ENCODE measurements at regions not wholly inside any gene's neighbourhood (a gene's known extent, or its start where the extent isn't known, plus 50 kb on each side); places are given as distances from the start of the nearest gene placed in this dataset.

DNA sequence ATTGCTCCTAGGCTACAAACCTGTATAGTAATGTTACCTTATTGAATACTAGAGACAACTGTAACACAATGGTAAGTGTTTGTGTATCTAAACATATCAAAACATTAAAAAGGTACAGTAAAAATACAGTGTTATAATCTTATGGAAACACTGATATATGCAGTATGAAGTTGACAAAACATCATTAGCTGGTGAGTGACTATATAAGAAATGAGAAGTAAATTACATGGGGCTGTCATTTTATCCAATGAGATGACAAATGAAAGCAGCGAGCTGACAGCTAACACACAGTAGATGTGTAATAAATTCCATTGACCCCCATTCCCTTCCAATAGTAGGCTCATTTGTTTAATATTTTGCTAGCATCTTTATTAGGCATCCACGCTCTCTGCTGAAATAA, 198.1 kb upstream of the GHITM start:
- TF ChIP-seq HDAC6 (IDR thresholded peaks at IDR 0.05; ENCODE audit: low read depth, low read length) (no peak), RBBP5 (IDR thresholded peaks at IDR 0.05; ENCODE audit: borderline replicate concordance, low read depth, low read length) (no peak), CHD2 (IDR thresholded peaks at IDR 0.05; ENCODE audit: low read length) (no peak), HDAC2 (IDR thresholded peaks at IDR 0.05; ENCODE audit: borderline replicate concordance in 1 of 2, low read depth in 2 of 2, low read length in 2 of 2) (no peak), ASH2L (IDR thresholded peaks at IDR 0.05; ENCODE audit: low read length) (no peak), JUN (IDR thresholded peaks at IDR 0.05; ENCODE audit: low read depth, low read length) (no peak), YY1 (IDR thresholded peaks at IDR 0.05; ENCODE audit: low read depth, low read length) (no peak), FOSL1 (IDR thresholded peaks at IDR 0.05; ENCODE audit: insufficient read depth, low read depth, low read length) (no peak)
- TF ChIP-seq, protein P1, sequence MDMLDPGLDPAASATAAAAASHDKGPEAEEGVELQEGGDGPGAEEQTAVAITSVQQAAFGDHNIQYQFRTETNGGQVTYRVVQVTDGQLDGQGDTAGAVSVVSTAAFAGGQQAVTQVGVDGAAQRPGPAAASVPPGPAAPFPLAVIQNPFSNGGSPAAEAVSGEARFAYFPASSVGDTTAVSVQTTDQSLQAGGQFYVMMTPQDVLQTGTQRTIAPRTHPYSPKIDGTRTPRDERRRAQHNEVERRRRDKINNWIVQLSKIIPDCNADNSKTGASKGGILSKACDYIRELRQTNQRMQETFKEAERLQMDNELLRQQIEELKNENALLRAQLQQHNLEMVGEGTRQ (IDR thresholded peaks at IDR 0.05; ENCODE audit: low read length), result no peak
- FAIRE-seq, result no peak
- 89% methylated on average over 2 of the region's 2 CpGs; no CpG with 5 or more reads in 1 of the 2 experiments for WGBS, 2 experiments (ENCODE audit: extremely low coverage in 1 of 2, insufficient coverage in 1 of 2, insufficient read length in 1 of 2, insufficient replicate concordance in 2 of 2, low coverage in 1 of 2, low lambda C conversion rate in 2 of 2, missing lambda C conversion rate in 1 of 2)
- no peak overlapping the region for H2BK20ac ChIP-seq (ENCODE audit: low read length)
- peaks cover 0 to 5% (median 0%) of the 10 kb centered on the region in 4 experiments; a peak in 2 of 7 replicates for H3K4me1 ChIP-seq (replicated peaks in 1 of 4; ENCODE audit: control insufficient read depth in 3 of 4, insufficient read depth in 4 of 4, low read length in 3 of 4)
- H3K4me2 ChIP-seq (ENCODE audit: insufficient read depth in 1 of 2, low read depth in 2 of 2, low read length in 2 of 2), result no peak overlapping the region
- no peak overlapping the region for H2AK5ac ChIP-seq (ENCODE audit: low read depth, low read length)
- H3K27ac ChIP-seq (ENCODE audit: low read depth, low read length), result no peak overlapping the region
- H3K79me1 ChIP-seq (ENCODE audit: low read depth, low read length), result no peaks in the 10 kb centered on the region
- no peak for DNase-seq (ENCODE audit: low read depth in 1 of 2, low spot score in 2 of 2)
- H2AFZ ChIP-seq (ENCODE audit: low read length), result no peak overlapping the region
- H4K20me1 ChIP-seq (replicated peaks in 1 of 2; ENCODE audit: control insufficient read depth in 1 of 2, insufficient read depth in 2 of 2, low read length in 2 of 2), result no peaks in the 10 kb centered on the region
- POLR2A ChIA-PET (ENCODE audit: partially characterized antibody), result interaction anchor here (0.5 kb wide), 1 partner anchor 1096 kb away, joined by 3 read pairs; no protein-coding TSS in a partner anchor
- H2BK15ac ChIP-seq (ENCODE audit: low read length), result no peak overlapping the region
- no peak overlapping the region for H3K56ac ChIP-seq (replicated peaks; ENCODE audit: insufficient read length, low read depth, low read length)
- no peaks in the 10 kb centered on the region for H3K36me3 ChIP-seq (ENCODE audit: control insufficient read depth in 2 of 4, insufficient read depth in 4 of 4, low read length in 3 of 4)
- no peak overlapping the region for H4K5ac ChIP-seq (ENCODE audit: insufficient read length, low read depth, low read length)
- H4K8ac ChIP-seq (ENCODE audit: extremely low read depth, insufficient read depth, low read length), result no peak overlapping the region
- H3K23ac ChIP-seq (ENCODE audit: insufficient read length), result no peak overlapping the region
- peaks cover 3% of the 10 kb centered on the region; the same call in 1 of the 2 replicates for H3K23me2 ChIP-seq (ENCODE audit: low read depth, low read length)
- H3K14ac ChIP-seq (ENCODE audit: insufficient read length), result no peak overlapping the region
- no peak overlapping the region for H3K18ac ChIP-seq (ENCODE audit: extremely low read depth, low read length)
- peaks cover 0 to 5% (median 4%) of the 10 kb centered on the region in 4 experiments; a peak in 3 of 7 replicates for H3K27me3 ChIP-seq (replicated peaks in 1 of 4; ENCODE audit: control insufficient read depth in 3 of 4, extremely low read depth in 1 of 4, insufficient read depth in 3 of 4, low read length in 3 of 4)
- no peak overlapping the region for H3K4me3 ChIP-seq (ENCODE audit: extremely low read depth in 1 of 4, insufficient read depth in 2 of 4, low read depth in 3 of 4, low read length in 4 of 4)
- no peak overlapping the region for H3K4ac ChIP-seq (replicated peaks; ENCODE audit: insufficient read length, low read depth, low read length)
- H2BK120ac ChIP-seq (replicated peaks; ENCODE audit: low read depth, low read length), result no peak overlapping the region
- H3K79me2 ChIP-seq (ENCODE audit: control insufficient read depth in 1 of 2, insufficient read depth in 2 of 2, low read length in 2 of 2), result no peaks in the 10 kb centered on the region
- no peak overlapping the region for H3K9ac ChIP-seq (replicated peaks in 1 of 4; ENCODE audit: extremely low read depth in 1 of 4, low read depth in 3 of 4, low read length in 3 of 4)
- no peak overlapping the region for H4K91ac ChIP-seq (replicated peaks; ENCODE audit: insufficient read length, low read length)
- no peaks in the 10 kb centered on the region for H3K9me3 ChIP-seq (ENCODE audit: insufficient read depth in 2 of 2, low read depth in 1 of 2, low read length in 1 of 2)
- CTCF ChIA-PET (ENCODE audit: partially characterized antibody), result no interaction called here
- no peak overlapping the region for H2BK12ac ChIP-seq (ENCODE audit: low read depth, low read length)
- no peak overlapping the region for H2BK5ac ChIP-seq (ENCODE audit: low read depth, low read length)
